GM12865 (cell line): ENCODE measurements at regions not wholly inside any gene's neighbourhood (a gene's known extent, or its start where the extent isn't known, plus 50 kb on each side); places are given as distances from the start of the nearest gene placed in this dataset.

Source experiments
- DNase-seq: peaks from one replicate; pipeline ENCODE4 v3.0.0; 2010; ENCODE audit warnings: low read depth
- H3K4me3 ChIP-seq: 2 replicates; pipeline ENCODE4 v1.5.1; 2011; ENCODE audit warnings: mild to moderate bottlenecking, low read depth, low read length, control low read depth
- CTCF ChIP-seq: IDR thresholded peaks from 2 replicates; pipeline ENCODE4 v1.5.1; 2011; ENCODE audit warnings: low read length, control low read depth, low read depth, inconsistent platforms; ENCODE audit not compliant: insufficient read depth; ENCODE audit errors: missing control alignments

GRCh38 chr13:99703908-99704307 is 202.6 kb downstream of the TM9SF2 start:
- DNase-seq = no peak
- TF ChIP-seq CTCF = no peak

GRCh38 chr13:99702687-99703319 is 201.5 kb downstream of the TM9SF2 start:
- no peak for DNase-seq
- no peak overlapping the region for H3K4me3 ChIP-seq
- TF ChIP-seq CTCF = no peak

More at GRCh38 chr13:99703908-99704307, 202.6 kb downstream of the TM9SF2 start:
- no peak overlapping the region for H3K4me3 ChIP-seq

- DNase-seq = no peak
- no peak overlapping the region for H3K4me3 ChIP-seq
- TF ChIP-seq CTCF = no peak
Measured at GRCh38 chr13:99700468-99700867, 199.2 kb downstream of the TM9SF2 start.

- no peak for TF ChIP-seq CTCF
- DNase-seq = no peak
- no peak overlapping the region for H3K4me3 ChIP-seq
Measured at GRCh38 chr13:99698816-99699099, 197.5 kb downstream of the TM9SF2 start.

- no peak for DNase-seq
- TF ChIP-seq CTCF = no peak
- H3K4me3 ChIP-seq = no peak overlapping the region
Measured at GRCh38 chr13:99698010-99698815, 196.9 kb downstream of the TM9SF2 start.

GRCh38 chr13:99695857-99696256 is 194.6 kb downstream of the TM9SF2 start:
- H3K4me3 ChIP-seq = no peak overlapping the region
- no peak for DNase-seq
- no peak for TF ChIP-seq CTCF
